ENCODE measurements at regions not wholly inside any gene's neighbourhood (a gene's known extent, or its start where the extent isn't known, plus 50 kb on each side); places are given as distances from the start of the nearest gene placed in this dataset.
"Not testable (repeated sequence)": the region's sequence is repeated elsewhere in the genome, so short reads cannot be mapped to it uniquely, and the experiment has no call there.

- in situ Hi-C loops (cut with HindIII; ENCODE audit: low pct_ligation_motif_present, low sequenced_read_pairs): no loop called here
- TF ChIP-seq CTCF (IDR thresholded peaks at IDR 0.05; ENCODE audit: low read depth, low read length, missing control alignments): no peak
- H3K4me3 ChIP-seq (ENCODE audit: low read depth, low read length): no peak overlapping the region
- DNase-seq: no peak
- H3K36me3 ChIP-seq (replicated peaks): no peaks in the 10 kb centered on the region
- no peaks in the 10 kb centered on the region for H3K27me3 ChIP-seq (replicated peaks)
- H3K27ac ChIP-seq: no peak overlapping the region
These were observed 321.3 kb downstream of the TFAP2B start for GRCh38 chr6:51139950-51140385.

GRCh38 chr6:51141080-51141479, 322.4 kb downstream of the TFAP2B start:
- no peak for TF ChIP-seq CTCF (IDR thresholded peaks at IDR 0.05; ENCODE audit: low read depth, low read length, missing control alignments)
- no peak overlapping the region for H3K4me3 ChIP-seq (ENCODE audit: low read depth, low read length)

GRCh38 chr6:51147756-51148155, 329.1 kb downstream of the TFAP2B start:
- TF ChIP-seq CTCF (IDR thresholded peaks at IDR 0.05; ENCODE audit: low read depth, low read length, missing control alignments): no peak
- in situ Hi-C loops (cut with HindIII; ENCODE audit: low pct_ligation_motif_present, low sequenced_read_pairs): no loop called here
- DNase-seq: no peak
- Histone ChIP-seq H3K27me3 (replicated peaks) (no peaks in the 10 kb centered on the region), H3K27ac (no peak overlapping the region), H3K4me3 (ENCODE audit: low read depth, low read length) (no peak overlapping the region), H3K36me3 (replicated peaks) (no peaks in the 10 kb centered on the region)

More at GRCh38 chr6:51141080-51141479, 322.4 kb downstream of the TFAP2B start:
- H3K27me3 ChIP-seq (replicated peaks): no peaks in the 10 kb centered on the region
- in situ Hi-C loops (cut with HindIII; ENCODE audit: low pct_ligation_motif_present, low sequenced_read_pairs): no loop called here
- DNase-seq: no peak
- H3K36me3 ChIP-seq (replicated peaks): no peaks in the 10 kb centered on the region
- no peak overlapping the region for H3K27ac ChIP-seq

GRCh38 chr6:51152594-51152993, 333.9 kb downstream of the TFAP2B start:
- H3K27me3 ChIP-seq (replicated peaks): no peaks in the 10 kb centered on the region
- H3K27ac ChIP-seq: no peak overlapping the region
- H3K36me3 ChIP-seq (replicated peaks): no peaks in the 10 kb centered on the region
- DNase-seq: no peak
- in situ Hi-C loops (cut with HindIII; ENCODE audit: low pct_ligation_motif_present, low sequenced_read_pairs): no loop called here
- H3K4me3 ChIP-seq (ENCODE audit: low read depth, low read length): no peak overlapping the region
- no peak for TF ChIP-seq CTCF (IDR thresholded peaks at IDR 0.05; ENCODE audit: low read depth, low read length, missing control alignments)

GRCh38 chr6:51153109-51153508, 334.4 kb downstream of the TFAP2B start:
- DNase-seq: no peak
- in situ Hi-C loops (cut with HindIII; ENCODE audit: low pct_ligation_motif_present, low sequenced_read_pairs): no loop called here
- H3K36me3 ChIP-seq (replicated peaks): no peaks in the 10 kb centered on the region
- no peak overlapping the region for H3K4me3 ChIP-seq (ENCODE audit: low read depth, low read length)
- TF ChIP-seq CTCF (IDR thresholded peaks at IDR 0.05; ENCODE audit: low read depth, low read length, missing control alignments): no peak
- H3K27me3 ChIP-seq (replicated peaks): no peaks in the 10 kb centered on the region
- H3K27ac ChIP-seq: no peak overlapping the region

- in situ Hi-C loops (cut with HindIII; ENCODE audit: low pct_ligation_motif_present, low sequenced_read_pairs); H3K27ac ChIP-seq; H3K4me3 ChIP-seq (ENCODE audit: low read depth, low read length); H3K27me3 ChIP-seq (replicated peaks); DNase-seq; H3K36me3 ChIP-seq (replicated peaks): not testable (repeated sequence)
These were observed 336.3 kb downstream of the TFAP2B start for GRCh38 chr6:51154925-51155324.

- in situ Hi-C loops (cut with HindIII; ENCODE audit: low pct_ligation_motif_present, low sequenced_read_pairs); H3K27ac ChIP-seq; H3K4me3 ChIP-seq (ENCODE audit: low read depth, low read length); H3K27me3 ChIP-seq (replicated peaks); DNase-seq; H3K36me3 ChIP-seq (replicated peaks): not testable (repeated sequence)
These were observed 340.6 kb downstream of the TFAP2B start for GRCh38 chr6:51159260-51159659.

Measured in brain microvascular endothelial cell (primary cell).